Activated CD4-positive, alpha-beta T cell treated with anti-CD3 and anti-CD28 coated beads, Interleukin-2, amount 50 U/mL, for 48 hours (primary cell): ENCODE measurements at regions not wholly inside any gene's neighbourhood (a gene's known extent, or its start where the extent isn't known, plus 50 kb on each side); places are given as distances from the start of the nearest gene placed in this dataset.
"Not testable (repeated sequence)": the region's sequence is repeated elsewhere in the genome, so short reads cannot be mapped to it uniquely, and the experiment has no call there.

Source experiments
- DNase-seq, 2 experiments: peaks; one replicate each; pipeline ENCODE4 v3.0.0-alpha.2; 2020

- DNase-seq: no peak
Observed at GRCh38 chr1:5812295-5812694, 179.9 kb downstream of the NPHP4 start.

DNA sequence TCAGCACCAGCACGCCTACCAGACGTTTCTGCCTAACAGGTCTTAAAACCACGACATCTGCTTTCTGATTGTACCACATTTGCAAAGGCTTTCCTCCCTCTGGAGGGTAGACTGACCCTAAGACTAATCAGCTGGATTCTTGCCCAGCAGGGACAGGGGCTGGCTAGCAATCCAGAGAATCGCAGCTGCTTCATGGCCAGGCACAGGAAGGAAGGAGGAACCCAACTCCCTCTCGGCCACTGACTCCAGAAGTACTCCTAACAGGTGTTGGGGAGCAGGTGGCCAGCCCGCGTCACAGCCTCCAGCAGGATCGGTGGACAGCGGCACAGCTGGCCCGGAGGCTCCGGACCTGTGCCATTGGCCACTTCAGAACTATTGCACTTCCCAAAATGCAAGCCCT, 180.8 kb downstream of the NPHP4 start:
- no peak for DNase-seq

- no peak for DNase-seq
Observed at GRCh38 chr1:5810553-5811270, 181.5 kb downstream of the NPHP4 start.

GRCh38 chr1:5810131-5810530, 182.1 kb downstream of the NPHP4 start:
- DNase-seq: no peak

DNA sequence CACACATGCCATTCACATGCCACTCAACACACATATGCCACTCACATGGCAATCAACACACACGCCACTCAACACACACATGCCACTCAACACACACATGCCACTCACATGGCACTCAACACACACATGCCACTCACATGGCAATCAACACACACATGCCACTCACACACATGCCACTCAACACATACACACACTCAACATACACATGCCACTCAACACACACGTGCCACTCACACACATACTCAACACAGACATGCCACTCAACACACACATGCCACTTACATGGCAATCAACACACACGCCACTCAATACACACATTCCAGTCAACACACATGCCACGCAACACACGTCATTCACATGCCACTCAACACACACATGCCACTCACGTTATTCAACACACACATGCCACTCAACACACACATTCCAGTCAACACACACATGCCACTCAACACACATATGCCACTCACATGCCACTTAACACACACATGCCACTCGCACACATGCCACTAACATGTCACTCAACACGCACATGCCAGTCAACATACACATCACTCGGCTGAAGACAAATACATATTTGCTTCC, 182.9 kb downstream of the NPHP4 start:
- DNase-seq: no peak

DNA sequence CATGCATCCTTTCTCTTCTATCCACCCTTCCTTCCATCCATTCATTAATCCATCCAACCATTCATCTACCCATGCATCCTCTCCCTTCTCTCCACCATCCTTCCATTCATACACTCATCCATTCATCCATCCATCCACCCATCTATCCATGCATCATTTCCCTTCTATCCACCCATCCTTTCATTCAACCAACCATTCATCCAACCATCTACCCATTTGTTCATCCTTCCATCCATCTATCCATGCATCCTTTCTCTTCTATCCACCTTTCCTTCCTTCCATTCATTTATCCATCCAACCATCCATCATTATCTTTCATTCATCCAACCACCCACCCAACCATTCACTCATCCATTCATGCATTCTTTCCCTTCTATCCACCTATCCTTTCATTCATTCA, 188.4 kb downstream of the NPHP4 start:
- no peak for DNase-seq

GRCh38 chr1:5802606-5803005, 189.6 kb downstream of the NPHP4 start:
- no peak for DNase-seq

GRCh38 chr1:5798904-5799303, 193.3 kb downstream of the NPHP4 start:
- no peak for DNase-seq

- no peak for DNase-seq
Observed at GRCh38 chr1:5798151-5798730, 194.0 kb downstream of the NPHP4 start.

- no peak for DNase-seq
Observed at GRCh38 chr1:5796028-5796427, 196.2 kb downstream of the NPHP4 start.

- DNase-seq: no peak
Observed at GRCh38 chr1:5794279-5794678, 197.9 kb downstream of the NPHP4 start.

DNA sequence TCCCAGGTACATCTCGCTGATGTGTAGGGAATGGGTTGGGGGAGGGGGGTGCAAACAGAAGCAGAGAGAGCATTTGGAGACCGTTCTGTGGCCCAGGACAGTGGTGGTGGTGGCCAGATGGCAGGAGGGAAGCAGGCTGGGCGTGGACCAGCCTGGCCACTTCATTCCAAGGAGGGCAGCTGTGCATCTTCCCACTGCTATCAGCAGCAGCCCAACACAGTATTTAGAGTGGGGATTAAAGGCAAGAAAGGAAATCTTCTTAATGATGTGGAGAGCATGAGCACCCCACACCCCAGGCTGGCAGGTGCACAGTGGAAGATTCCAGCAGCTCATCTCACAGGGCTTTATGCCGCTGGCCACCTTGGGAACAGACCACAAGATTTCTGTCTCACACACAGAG, 198.7 kb downstream of the NPHP4 start:
- DNase-seq: no peak

DNA sequence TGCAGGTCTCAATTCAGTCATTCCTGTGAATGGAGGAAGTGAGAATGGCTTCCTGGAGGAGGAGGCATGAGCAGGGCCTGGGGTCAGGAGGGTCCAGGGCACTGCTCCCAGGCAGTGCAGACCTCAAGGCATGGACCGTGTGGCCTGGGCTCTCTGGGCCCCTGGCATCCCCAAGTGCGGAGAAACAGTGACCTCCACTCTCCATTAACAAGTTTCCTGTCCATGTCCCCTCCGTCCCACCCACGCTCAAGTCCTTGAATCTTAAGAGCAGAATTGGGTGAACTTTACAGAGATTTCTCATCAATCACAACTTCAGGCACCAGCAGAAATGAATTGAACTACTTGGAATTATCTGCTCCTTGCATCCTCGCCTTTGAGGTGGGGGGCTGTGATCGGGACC, 211.1 kb downstream of the NPHP4 start:
- no peak for DNase-seq

- no peak for DNase-seq
Observed at GRCh38 chr1:5780324-5780716, 211.9 kb downstream of the NPHP4 start.

DNA sequence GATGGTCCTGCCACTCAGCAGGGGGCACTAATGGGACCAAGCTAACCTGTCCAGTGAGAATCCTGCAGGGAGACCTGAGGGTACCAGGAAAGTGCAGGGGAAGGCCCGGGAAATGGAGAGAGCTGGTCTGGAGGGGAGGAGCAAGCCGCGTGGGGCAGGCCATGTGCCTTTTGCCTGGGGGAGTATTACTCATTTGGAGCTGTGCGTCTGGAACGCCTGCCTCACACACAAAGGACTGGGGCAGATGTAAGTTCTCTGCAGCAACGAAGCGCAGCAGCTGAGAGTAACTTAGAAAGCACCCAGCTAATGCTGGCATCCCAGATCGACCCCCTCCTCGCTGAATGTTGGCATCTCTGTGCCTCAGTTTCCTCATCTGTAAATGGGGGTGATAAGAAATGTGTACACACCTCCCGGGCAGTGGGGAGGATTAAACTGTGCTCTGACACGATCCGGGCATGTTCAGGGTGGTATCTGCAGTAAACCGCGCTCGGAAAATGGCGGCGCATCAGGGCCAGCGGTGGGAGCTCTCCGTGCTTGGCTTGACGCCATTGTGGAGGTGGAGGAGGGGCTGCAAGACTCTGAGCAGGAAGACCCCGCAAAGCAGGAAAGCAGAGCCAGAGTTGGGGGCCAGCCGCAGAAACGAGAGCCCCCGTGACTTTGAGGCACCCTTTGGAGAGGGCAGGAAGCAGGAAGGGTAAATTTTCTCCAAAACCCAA, 212.5 kb downstream of the NPHP4 start:
- no peak for DNase-seq

DNA sequence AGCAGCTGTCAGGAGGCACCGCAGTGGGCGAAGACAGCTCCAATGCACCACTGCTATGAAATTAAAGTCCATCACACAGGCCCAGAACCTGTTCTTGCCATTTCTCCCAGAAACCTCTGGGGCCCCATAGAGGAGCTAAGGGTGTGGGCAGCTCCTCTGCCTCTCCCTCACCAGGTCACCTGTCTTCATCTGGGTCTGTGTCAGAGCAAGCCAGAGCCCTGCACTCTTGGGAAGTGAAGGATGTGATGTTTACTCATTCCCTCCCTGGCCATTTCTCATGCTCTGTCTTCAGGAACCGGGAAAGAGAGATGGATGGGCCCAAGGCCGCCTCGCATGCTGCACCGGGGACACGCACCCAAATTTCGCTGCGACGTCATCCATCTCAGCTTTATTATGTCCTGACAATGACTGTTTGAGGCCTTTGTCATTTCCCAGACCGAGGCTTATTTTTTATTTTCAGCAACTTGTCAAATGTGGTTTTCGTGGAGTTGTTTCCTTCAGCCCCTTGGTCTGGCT, 216.1 kb downstream of the NPHP4 start:
- no peak for DNase-seq

- DNase-seq: no peak
Observed at GRCh38 chr1:5774019-5774418, 218.2 kb downstream of the NPHP4 start.

DNA sequence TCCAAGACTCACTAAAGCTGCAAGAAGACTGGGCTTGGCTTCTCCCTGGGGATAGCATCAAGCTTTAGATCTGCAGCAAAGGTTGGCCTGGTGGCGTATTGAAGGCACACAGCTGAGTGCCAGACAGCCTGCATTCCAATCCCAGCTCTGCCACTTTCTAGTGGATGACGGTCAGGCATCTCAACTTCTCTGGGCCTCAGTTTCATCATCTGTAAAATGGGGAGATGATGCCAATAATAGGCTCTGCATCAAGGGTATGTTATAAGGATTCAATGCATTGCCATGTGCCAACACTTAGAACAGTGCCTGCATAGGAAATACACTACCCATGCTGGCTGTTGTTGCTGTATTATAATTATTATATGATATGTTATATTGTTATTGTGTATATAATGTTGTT, 220.4 kb downstream of the NPHP4 start:
- DNase-seq: no peak

DNA sequence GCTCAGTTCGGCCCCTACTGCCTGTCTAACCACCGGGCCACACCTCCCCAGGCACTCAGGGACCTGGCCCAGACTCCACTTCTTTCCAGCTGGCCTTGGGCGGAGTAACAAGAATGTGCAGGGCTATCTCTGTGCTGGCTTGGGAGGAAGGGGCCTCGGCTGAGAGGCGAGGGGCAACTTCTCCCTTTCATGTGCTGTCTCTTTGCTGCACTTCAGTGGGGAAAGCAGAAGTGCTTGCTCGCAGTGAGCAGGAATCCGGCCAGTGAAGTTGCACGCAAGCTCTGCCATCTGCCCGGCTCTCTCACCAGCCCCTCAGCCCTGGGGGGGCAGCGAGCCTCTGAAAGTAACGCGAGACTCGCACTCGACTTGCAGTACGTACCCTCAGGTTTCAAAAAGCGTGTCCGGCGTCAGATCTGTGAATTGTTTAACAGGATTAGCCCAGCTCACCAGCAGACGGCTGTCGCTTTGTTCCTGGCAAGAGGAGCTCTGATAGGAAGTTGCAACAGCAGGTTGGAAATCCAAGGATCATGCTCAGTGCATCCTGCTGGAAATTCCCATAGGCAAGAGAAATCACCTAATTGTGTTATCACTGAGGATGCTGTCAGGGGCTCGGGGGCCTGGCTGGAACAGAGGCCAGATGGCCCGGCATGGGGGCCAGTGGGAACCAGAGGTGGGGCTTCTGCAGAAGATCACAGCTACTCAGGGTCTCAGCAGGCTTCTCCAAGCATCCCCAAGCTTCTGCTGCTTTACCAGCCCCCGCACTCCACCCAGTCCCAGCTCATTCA, 221.1 kb downstream of the NPHP4 start:
- DNase-seq: no peak

- DNase-seq: no peak
Observed at GRCh38 chr1:5769760-5770159, 222.5 kb downstream of the NPHP4 start.

GRCh38 chr1:5769146-5769545, 223.1 kb downstream of the NPHP4 start:
- no peak for DNase-seq

- no peak for DNase-seq
Observed at GRCh38 chr1:5768014-5768413, 224.2 kb downstream of the NPHP4 start.

DNA sequence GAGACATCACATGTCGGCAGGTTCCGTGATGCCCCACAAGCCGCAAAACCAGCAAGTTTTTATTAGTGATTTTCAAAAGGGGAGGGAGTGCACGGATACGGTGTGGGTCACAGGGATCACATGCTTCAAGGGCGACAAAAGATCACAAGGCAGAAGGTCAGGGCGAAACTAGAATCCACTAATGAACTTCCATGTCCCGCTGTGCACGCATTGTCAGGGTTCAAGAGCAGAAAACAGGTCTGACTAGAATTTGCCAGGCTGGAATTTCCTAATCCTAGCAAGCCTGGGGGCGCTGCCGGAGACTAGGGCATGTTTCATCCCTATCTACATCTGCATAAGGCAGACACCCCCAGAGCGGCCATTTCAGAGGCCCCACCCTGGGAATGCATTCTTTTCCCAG, 225.2 kb downstream of the NPHP4 start:
- not testable (repeated sequence) for DNase-seq
